ENCODE measurements at regions not wholly inside any gene's neighbourhood (a gene's known extent, or its start where the extent isn't known, plus 50 kb on each side); places are given as distances from the start of the nearest gene placed in this dataset.

DNA sequence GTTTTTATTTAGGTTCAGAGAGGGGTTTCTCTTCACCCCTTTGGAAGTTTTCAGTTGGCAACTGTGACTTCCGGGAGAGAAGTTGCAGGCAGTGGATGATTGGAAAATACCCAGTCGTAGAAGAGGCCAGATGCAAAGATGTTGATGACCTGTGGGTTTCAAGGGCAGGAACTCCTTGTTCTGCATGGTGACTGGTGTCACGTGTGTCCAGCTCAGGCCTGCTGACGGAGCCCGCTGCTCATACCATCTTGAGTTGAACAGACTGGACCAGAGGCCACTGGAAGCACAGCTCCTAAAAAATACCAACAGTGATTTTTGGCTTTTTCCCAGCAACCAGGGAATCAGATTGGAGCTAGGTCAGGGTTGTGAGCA, 243.9 kb upstream of the KLF4 start:
- no peaks in the 10 kb centered on the region for H3K27me3 ChIP-seq (ENCODE audit: control insufficient read depth, low read length)
- no peak overlapping the region for H3K27ac ChIP-seq (ENCODE audit: low read depth, low read length)
- no peaks in the 10 kb centered on the region for H3K36me3 ChIP-seq (ENCODE audit: control insufficient read depth, low read length)
- no peaks in the 10 kb centered on the region for H3K9me2 ChIP-seq (replicated peaks; ENCODE audit: control insufficient read depth, low read length)
- no peaks in the 10 kb centered on the region for H3K79me2 ChIP-seq (ENCODE audit: control insufficient read depth, low read length)
- TF ChIP-seq EZH2phosphoT487 (IDR thresholded peaks at IDR 0.05; ENCODE audit: borderline replicate concordance, low read length), result no peak
- TF ChIP-seq, protein P1, sequence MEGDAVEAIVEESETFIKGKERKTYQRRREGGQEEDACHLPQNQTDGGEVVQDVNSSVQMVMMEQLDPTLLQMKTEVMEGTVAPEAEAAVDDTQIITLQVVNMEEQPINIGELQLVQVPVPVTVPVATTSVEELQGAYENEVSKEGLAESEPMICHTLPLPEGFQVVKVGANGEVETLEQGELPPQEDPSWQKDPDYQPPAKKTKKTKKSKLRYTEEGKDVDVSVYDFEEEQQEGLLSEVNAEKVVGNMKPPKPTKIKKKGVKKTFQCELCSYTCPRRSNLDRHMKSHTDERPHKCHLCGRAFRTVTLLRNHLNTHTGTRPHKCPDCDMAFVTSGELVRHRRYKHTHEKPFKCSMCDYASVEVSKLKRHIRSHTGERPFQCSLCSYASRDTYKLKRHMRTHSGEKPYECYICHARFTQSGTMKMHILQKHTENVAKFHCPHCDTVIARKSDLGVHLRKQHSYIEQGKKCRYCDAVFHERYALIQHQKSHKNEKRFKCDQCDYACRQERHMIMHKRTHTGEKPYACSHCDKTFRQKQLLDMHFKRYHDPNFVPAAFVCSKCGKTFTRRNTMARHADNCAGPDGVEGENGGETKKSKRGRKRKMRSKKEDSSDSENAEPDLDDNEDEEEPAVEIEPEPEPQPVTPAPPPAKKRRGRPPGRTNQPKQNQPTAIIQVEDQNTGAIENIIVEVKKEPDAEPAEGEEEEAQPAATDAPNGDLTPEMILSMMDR (IDR thresholded peaks at IDR 0.05; ENCODE audit: low read depth, low read length, poor library complexity, severe bottlenecking), result no peak
- no peaks in the 10 kb centered on the region for H3K4me1 ChIP-seq (ENCODE audit: control insufficient read depth, low read length)
- H3F3A ChIP-seq (ENCODE audit: control insufficient read depth, insufficient read depth), result no peaks in the 10 kb centered on the region
- no peak overlapping the region for H3K4me3 ChIP-seq (ENCODE audit: low read length)
- no peak overlapping the region for H3K4me2 ChIP-seq (ENCODE audit: low read length)
- no peaks in the 10 kb centered on the region for H4K20me1 ChIP-seq (ENCODE audit: control insufficient read depth, insufficient read depth, low read depth, low read length)
- H3K9me3 ChIP-seq (ENCODE audit: control insufficient read depth, insufficient read depth, low read length), result no peaks in the 10 kb centered on the region

DNA sequence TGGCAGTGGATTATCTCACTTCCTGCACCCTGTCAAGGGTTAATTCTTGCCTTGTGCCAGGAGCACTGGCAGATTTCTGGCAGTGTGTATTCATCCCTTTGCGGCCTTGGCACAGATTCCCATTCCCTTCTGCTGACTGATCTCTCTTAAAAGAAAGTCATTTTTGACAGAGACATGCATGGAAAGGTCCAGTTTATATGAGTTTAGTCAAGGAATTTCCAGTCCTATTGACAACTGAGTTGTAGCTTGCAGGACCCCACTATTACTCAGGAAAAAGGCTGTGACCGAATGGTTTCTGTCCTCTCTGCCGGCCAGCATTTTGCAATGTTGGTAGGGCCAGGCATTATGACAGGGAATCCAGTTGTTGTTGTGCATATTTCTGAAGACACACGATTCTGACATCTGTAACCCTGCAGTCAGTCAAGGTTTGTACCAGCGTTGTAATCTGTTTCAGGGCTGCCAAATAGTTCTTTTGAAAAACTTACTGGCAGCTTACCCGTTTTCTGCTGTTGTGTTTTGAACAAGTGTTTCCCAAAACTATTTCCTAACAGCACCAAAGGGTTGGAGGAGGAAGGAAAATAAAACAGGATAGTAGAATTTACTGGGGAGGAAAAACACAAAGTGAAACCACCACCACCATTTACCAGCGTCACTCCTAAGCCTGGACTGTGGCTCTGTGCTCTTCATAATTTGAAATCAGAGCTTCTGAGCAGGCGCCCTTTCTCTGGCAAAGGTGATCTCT, 243.4 kb upstream of the KLF4 start:
- no peak for TF ChIP-seq EZH2phosphoT487 (IDR thresholded peaks at IDR 0.05; ENCODE audit: borderline replicate concordance, low read length)
- TF ChIP-seq, protein P1 (IDR thresholded peaks at IDR 0.05; ENCODE audit: low read depth, low read length, poor library complexity, severe bottlenecking), result no peak
- H3K4me2 ChIP-seq (ENCODE audit: low read length), result no peak overlapping the region

GRCh38 chr9:107731115-107731762, 241.7 kb upstream of the KLF4 start:
- Histone ChIP-seq H3K4me2 (ENCODE audit: low read length) (no peak overlapping the region), H3K4me3 (ENCODE audit: low read length) (no peak overlapping the region), H3K36me3 (ENCODE audit: control insufficient read depth, low read length) (no peaks in the 10 kb centered on the region), H4K20me1 (ENCODE audit: control insufficient read depth, insufficient read depth, low read depth, low read length) (no peaks in the 10 kb centered on the region), H3K9me3 (ENCODE audit: control insufficient read depth, insufficient read depth, low read length) (no peaks in the 10 kb centered on the region), H3K9me2 (replicated peaks; ENCODE audit: control insufficient read depth, low read length) (no peaks in the 10 kb centered on the region), H3K27me3 (ENCODE audit: control insufficient read depth, low read length) (no peaks in the 10 kb centered on the region), H3K27ac (ENCODE audit: low read depth, low read length) (no peak overlapping the region), H3K79me2 (ENCODE audit: control insufficient read depth, low read length) (no peaks in the 10 kb centered on the region), H3F3A (ENCODE audit: control insufficient read depth, insufficient read depth) (no peaks in the 10 kb centered on the region), H3K4me1 (ENCODE audit: control insufficient read depth, low read length) (no peaks in the 10 kb centered on the region)
- TF ChIP-seq EZH2phosphoT487 (IDR thresholded peaks at IDR 0.05; ENCODE audit: borderline replicate concordance, low read length), result no peak
- TF ChIP-seq, protein P1 (IDR thresholded peaks at IDR 0.05; ENCODE audit: low read depth, low read length, poor library complexity, severe bottlenecking), result no peak

More for the DNA sequence above, 243.4 kb upstream of the KLF4 start:
- H4K20me1 ChIP-seq (ENCODE audit: control insufficient read depth, insufficient read depth, low read depth, low read length), result no peaks in the 10 kb centered on the region
- H3K4me3 ChIP-seq (ENCODE audit: low read length), result no peak overlapping the region
- no peaks in the 10 kb centered on the region for H3F3A ChIP-seq (ENCODE audit: control insufficient read depth, insufficient read depth)
- no peaks in the 10 kb centered on the region for H3K79me2 ChIP-seq (ENCODE audit: control insufficient read depth, low read length)
- H3K27ac ChIP-seq (ENCODE audit: low read depth, low read length), result no peak overlapping the region
- H3K9me3 ChIP-seq (ENCODE audit: control insufficient read depth, insufficient read depth, low read length), result no peaks in the 10 kb centered on the region
- H3K27me3 ChIP-seq (ENCODE audit: control insufficient read depth, low read length), result no peaks in the 10 kb centered on the region
- no peaks in the 10 kb centered on the region for H3K36me3 ChIP-seq (ENCODE audit: control insufficient read depth, low read length)
- no peaks in the 10 kb centered on the region for H3K4me1 ChIP-seq (ENCODE audit: control insufficient read depth, low read length)
- H3K9me2 ChIP-seq (replicated peaks; ENCODE audit: control insufficient read depth, low read length), result no peaks in the 10 kb centered on the region
